MCF 10A (cell line): ENCODE measurements at regions not wholly inside any gene's neighbourhood (a gene's known extent, or its start where the extent isn't known, plus 50 kb on each side); places are given as distances from the start of the nearest gene placed in this dataset.

Source experiments
- BruUV-seq: library from RNA; stranded (reverse); fragments of 400-500 nt; replicated peaks from 2 replicates; lab custom pipeline; 2021; lab: Mats Ljungman, UMichigan
- CTCF ChIA-PET: fragments of 300-600 bp; sonication (Branson Sonifier 250); formaldehyde crosslinking; extraction: SDS; loops from one replicate; lab custom pipeline; 2021; ENCODE audit warnings: antibody characterized with exemption, inconsistent platforms; lab: Yijun Ruan, JAX
- POLR2A ChIA-PET: fragments of 300-600, 350-650 bp; sonication (Branson Sonifier 250); formaldehyde crosslinking; extraction: SDS; loops from one replicate; lab custom pipeline; 2020; ENCODE audit warnings: antibody characterized with exemption, inconsistent platforms; lab: Yijun Ruan, JAX
- DNase-seq: peaks from one replicate; pipeline ENCODE4 v3.0.0-alpha.2; 2018; ENCODE audit not compliant: unreplicated experiment
- H3K27ac Mint-ChIP-seq: one replicate; pipeline ENCODE4 v1.8.0; 2022; ENCODE audit warnings: mild to moderate bottlenecking, low read depth, mixed read lengths; ENCODE audit not compliant: unreplicated experiment
- H3K27me3 Mint-ChIP-seq: one replicate; pipeline ENCODE4 v1.8.0; 2022; ENCODE audit warnings: mixed read lengths; ENCODE audit not compliant: insufficient read depth, unreplicated experiment
- H3K36me3 Mint-ChIP-seq: one replicate; pipeline ENCODE4 v1.8.0; 2022; ENCODE audit warnings: mild to moderate bottlenecking, moderate library complexity, mixed read lengths; ENCODE audit not compliant: insufficient read depth, unreplicated experiment
- H3K4me1 Mint-ChIP-seq: one replicate; pipeline ENCODE4 v1.8.0; 2022; ENCODE audit warnings: mixed read lengths; ENCODE audit not compliant: insufficient read depth, unreplicated experiment
- H3K4me3 Mint-ChIP-seq: one replicate; pipeline ENCODE4 v1.8.0; 2022; ENCODE audit warnings: mild to moderate bottlenecking, moderate library complexity, mixed read lengths; ENCODE audit not compliant: unreplicated experiment
- H3K9me3 Mint-ChIP-seq: one replicate; pipeline ENCODE4 v1.8.0; 2022; ENCODE audit warnings: mixed read lengths; ENCODE audit not compliant: unreplicated experiment
- CTCF ChIP-seq: fragments of 200-600 bp; IDR thresholded peaks from one replicate; pipeline ENCODE4 v1.8.0; 2022; ENCODE audit warnings: antibody characterized with exemption, mild to moderate bottlenecking; ENCODE audit not compliant: unreplicated experiment
- intact Hi-C: fragments of 100-400 bp; cut with micrococcal nuclease; formaldehyde crosslinking; loops from 2 replicates; pipeline ENCODE4 v1.14.1; 2022

DNA sequence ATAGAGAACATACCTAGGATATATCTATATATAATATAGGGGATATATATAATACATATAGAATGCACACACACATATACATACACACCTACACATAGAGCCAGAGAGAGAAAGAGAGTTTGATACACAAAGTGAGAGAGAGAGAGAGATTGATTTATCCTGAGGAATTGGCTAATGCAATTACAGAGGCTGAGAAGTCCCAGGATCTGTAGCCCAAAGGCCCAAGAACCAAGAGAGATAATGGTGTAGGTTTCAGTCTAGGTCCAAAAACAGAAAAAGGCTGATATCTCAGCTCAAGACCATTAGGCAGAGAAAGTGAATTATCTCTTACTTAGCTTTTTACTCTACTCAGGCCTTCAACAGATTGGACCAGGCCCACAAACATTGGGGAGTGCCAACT, 715.0 kb upstream of the LCORL start:
- no peak for DNase-seq
- Mint-ChIP-seq H3K27me3 (no peaks in the 10 kb centered on the region), H3K9me3 (no peaks in the 10 kb centered on the region), H3K4me1 (no peaks in the 10 kb centered on the region), H3K4me3 (no peak overlapping the region), H3K27ac (no peak overlapping the region), H3K36me3 (no peaks in the 10 kb centered on the region)
- intact Hi-C loops = no loop called here
- no TSS peak for BruUV-seq
- TF ChIP-seq CTCF = no peak
- CTCF ChIA-PET = interaction anchor here (0.7 kb wide), 1 partner anchor 147 kb away, joined by 3 read pairs; no protein-coding TSS in a partner anchor
- POLR2A ChIA-PET = interaction anchor here (1.0 kb wide), 1 partner anchor 38 kb away, joined by 4 read pairs; no protein-coding TSS in a partner anchor

DNA sequence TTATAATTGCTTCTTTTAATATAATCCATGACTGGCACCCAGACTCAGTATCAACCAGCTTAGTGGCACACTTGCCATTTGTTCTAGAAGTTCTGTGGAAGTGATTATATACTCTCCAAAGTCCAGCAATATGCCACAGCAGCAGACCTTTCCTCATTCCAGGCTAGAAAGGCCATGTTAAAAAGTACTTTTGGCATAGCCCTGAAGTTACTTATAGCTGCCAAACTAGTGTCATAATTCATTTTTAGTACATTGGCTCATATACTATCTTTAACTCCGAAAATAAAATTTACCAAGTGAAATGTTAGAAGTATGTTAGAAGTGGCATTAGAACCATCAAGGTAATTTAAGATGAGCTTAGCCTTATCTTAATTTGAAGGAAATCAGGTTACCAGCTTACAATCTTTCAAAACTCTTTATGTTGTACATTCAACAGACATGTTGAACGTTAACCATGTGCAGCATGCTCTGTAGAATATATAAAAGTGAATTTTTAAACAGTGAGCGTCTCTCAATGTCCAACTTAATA, 714.2 kb upstream of the LCORL start:
- Mint-ChIP-seq H3K9me3 (no peaks in the 10 kb centered on the region), H3K4me1 (no peaks in the 10 kb centered on the region), H3K36me3 (no peaks in the 10 kb centered on the region), H3K27me3 (no peaks in the 10 kb centered on the region), H3K27ac (no peak overlapping the region), H3K4me3 (no peak overlapping the region)
- no TSS peak for BruUV-seq
- intact Hi-C loops = no loop called here
- no peak for TF ChIP-seq CTCF
- CTCF ChIA-PET = interaction anchor here (1.0 kb wide), 1 partner anchor 16 kb away, joined by 4 read pairs; no protein-coding TSS in a partner anchor
- POLR2A ChIA-PET = no interaction called here
- no peak for DNase-seq

DNA sequence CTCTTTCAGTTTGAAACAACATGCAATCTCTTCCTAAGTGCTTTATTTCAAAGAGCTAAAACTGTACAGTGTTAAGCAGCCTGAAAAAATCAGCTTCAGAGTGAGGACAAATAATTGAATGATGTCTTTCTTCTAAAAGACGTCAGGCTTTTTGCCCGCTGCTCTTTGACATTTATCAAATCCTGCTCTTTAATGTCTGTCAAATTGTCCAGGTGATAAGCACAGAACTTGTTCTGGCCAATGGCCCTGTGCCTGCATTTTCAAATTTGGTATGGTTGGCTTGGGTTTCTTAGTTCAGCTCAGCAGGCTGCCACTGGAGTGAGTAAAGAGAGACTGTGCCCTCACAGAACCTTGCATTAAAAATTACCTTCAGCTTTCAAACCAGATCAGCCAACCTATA, 712.9 kb upstream of the LCORL start:
- Mint-ChIP-seq H3K36me3 (no peaks in the 10 kb centered on the region), H3K9me3 (no peaks in the 10 kb centered on the region), H3K27ac (no peak overlapping the region), H3K4me3 (no peak overlapping the region), H3K27me3 (no peaks in the 10 kb centered on the region), H3K4me1 (no peaks in the 10 kb centered on the region)
- no peak for DNase-seq
- CTCF ChIA-PET = no interaction called here
- intact Hi-C loops = no loop called here
- TF ChIP-seq CTCF = no peak
- BruUV-seq = no TSS peak
- POLR2A ChIA-PET = interaction anchor here (0.6 to 0.7 kb wide), 2 partner anchors 26 to 222 kb away, joined by 3 read pairs; no protein-coding TSS in a partner anchor

GRCh38 chr4:18733961-18734360, 712.4 kb upstream of the LCORL start:
- Mint-ChIP-seq H3K9me3 (no peaks in the 10 kb centered on the region), H3K4me1 (no peaks in the 10 kb centered on the region), H3K27ac (no peak overlapping the region), H3K36me3 (no peaks in the 10 kb centered on the region), H3K27me3 (no peaks in the 10 kb centered on the region), H3K4me3 (no peak overlapping the region)
- no peak for TF ChIP-seq CTCF
- no peak for DNase-seq
- intact Hi-C loops = no loop called here
- no TSS peak for BruUV-seq
- CTCF ChIA-PET = no interaction called here
- POLR2A ChIA-PET = interaction anchor here (0.7 kb wide), 1 partner anchor 222 kb away, joined by 3 read pairs; no protein-coding TSS in a partner anchor
